HCT116 (cell line): ENCODE measurements at regions not wholly inside any gene's neighbourhood (a gene's known extent, or its start where the extent isn't known, plus 50 kb on each side); places are given as distances from the start of the nearest gene placed in this dataset.

Experiments used
- CTCF ChIP-seq, 3 experiments: fragments of 200-600 bp in 1 of 3; sonication (generic) in 1 of 3; IDR thresholded peaks in 2 of 3; conservative IDR thresholded peaks in 1 of 3; 2 replicates each; pipeline ENCODE4 v1.5.1; 2012 to 2017; ENCODE audit warnings: low read depth in 2 of 3, low read length in 2 of 3, antibody characterized with exemption in 1 of 3, borderline replicate concordance in 1 of 3, control low read depth in 1 of 3, mild to moderate bottlenecking in 1 of 3, mixed read lengths in 1 of 3, mixed run types in 1 of 3, moderate library complexity in 1 of 3; ENCODE audit not compliant: insufficient read depth in 1 of 3
- EZH2 ChIP-seq: fragments of 200-600 bp; sonication (generic); IDR thresholded peaks from 2 replicates; pipeline ENCODE4 v1.6.1; 2017; ENCODE audit warnings: antibody characterized with exemption, mixed run types
- EZH2phosphoT487 ChIP-seq: fragments of 200-600 bp; IDR thresholded peaks from 2 replicates; pipeline ENCODE4 v1.6.1; 2018; ENCODE audit warnings: antibody characterized with exemption, borderline replicate concordance
- JUND ChIP-seq: IDR thresholded peaks from 2 replicates; pipeline ENCODE4 v1.6.1; 2012
- POLR2A ChIP-seq: IDR thresholded peaks from 2 replicates; pipeline ENCODE4 v1.7.0; 2011; ENCODE audit warnings: borderline replicate concordance; ENCODE audit not compliant: insufficient read depth, insufficient read length; ENCODE audit errors: extremely low read depth
- POLR2AphosphoS5 ChIP-seq: IDR thresholded peaks from 2 replicates; pipeline ENCODE4 v1.6.1; 2011; ENCODE audit warnings: mild to moderate bottlenecking, low read depth, low read length, moderate library complexity
- SP1 ChIP-seq: IDR thresholded peaks from 2 replicates; pipeline ENCODE4 v1.6.1; 2012; ENCODE audit warnings: low read depth

GRCh38 chr6:19896693-19897010, 59.5 kb downstream of the ID4 start:
- TF ChIP-seq CTCF (IDR thresholded peaks at IDR 0.05 in 2 of 3, conservative IDR thresholded peaks at IDR 0.05 in 1 of 3; ENCODE audit: borderline replicate concordance in 1 of 3, insufficient read depth in 1 of 3, low read depth in 2 of 3, low read length in 2 of 3): no peak
- TF ChIP-seq EZH2phosphoT487: no peak
- no peak for TF ChIP-seq POLR2AphosphoS5
- TF ChIP-seq POLR2A: no peak
- TF ChIP-seq SP1: no peak
- TF ChIP-seq JUND: no peak
- no peak for TF ChIP-seq EZH2
